ENCODE measurements at regions not wholly inside any gene's neighbourhood (a gene's known extent, or its start where the extent isn't known, plus 50 kb on each side); places are given as distances from the start of the nearest gene placed in this dataset.
"Not testable (repeated sequence)": the region's sequence is repeated elsewhere in the genome, so short reads cannot be mapped to it uniquely, and the experiment has no call there.

DNA sequence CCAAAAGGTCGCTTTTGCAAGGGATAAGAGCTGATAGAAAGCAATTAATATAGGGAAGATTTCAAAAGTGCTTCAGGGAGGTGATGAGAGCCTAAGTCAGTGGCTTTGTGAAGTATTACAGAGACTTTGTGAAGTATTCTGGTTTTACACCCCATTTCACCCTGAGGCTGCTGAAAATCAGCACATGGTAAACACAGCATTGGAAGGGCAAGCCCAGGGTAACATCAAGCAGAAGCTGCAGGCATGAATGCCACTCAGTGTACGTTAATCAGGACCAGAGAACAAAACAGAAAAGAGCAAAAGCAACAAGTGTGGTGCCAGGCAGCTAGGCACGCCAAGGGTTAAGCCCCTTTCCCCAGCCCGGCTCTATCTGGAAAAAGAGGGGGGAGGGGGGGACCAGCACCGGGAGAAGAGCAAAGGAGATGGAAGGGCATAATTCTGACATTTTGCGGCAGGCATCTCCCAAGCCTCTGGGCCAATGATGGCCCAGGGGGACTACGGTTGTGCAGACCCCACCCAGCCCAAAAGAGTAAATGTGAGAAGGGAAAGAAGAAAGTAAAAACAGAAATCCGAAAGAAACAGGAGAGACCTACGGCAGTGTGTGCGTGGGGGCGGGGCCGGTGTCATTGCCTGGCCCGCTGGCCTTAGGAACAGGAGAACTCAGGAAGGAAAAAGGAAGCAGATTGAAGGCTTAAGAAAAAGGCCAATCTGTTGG is 58.9 kb downstream of the DHRS2 start:
- no peak for DNase-seq

DNA sequence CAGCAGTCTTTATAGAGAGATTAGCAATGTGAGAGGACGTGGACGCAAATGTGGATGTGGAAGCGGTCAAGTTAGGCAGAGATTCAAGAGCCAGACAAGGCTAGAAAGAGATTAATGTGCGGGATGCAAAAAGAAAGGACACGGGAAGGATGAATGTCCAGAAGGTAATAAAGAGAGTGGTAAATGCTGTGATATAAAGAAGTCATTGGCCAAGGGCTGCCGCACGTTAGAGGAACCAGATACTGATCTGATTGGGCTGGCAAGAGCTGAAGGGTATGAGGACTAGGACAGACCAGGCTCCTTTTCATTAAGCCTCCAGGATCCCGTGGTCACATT is 59.5 kb downstream of the DHRS2 start:
- no peak for DNase-seq

DNA sequence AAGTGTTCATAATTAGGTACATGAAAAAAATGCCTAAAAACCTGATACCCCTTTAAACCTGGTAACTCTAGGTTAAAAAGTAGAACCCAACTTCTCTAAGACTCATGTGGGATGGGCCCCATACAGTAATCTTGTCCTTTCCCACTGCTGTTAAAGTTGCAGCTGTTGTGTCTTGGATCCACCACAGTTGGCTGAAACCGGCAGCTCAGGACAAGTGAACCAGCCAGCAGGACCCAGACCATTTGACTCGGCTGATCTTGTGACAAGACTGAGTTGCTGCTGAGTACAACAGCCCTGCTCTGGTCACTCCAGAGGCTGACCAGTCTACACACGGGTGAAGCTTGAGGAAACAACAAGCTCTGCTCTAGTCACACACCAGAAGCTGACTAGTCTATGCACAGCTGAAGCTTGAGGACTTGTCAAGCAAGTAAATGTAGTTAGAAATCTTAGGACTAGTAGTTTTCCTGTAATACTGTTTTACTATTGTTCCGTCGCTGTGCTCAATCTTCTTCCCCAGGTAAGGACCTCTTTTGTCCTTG is 60.6 kb downstream of the DHRS2 start:
- DNase-seq: no peak

DNA sequence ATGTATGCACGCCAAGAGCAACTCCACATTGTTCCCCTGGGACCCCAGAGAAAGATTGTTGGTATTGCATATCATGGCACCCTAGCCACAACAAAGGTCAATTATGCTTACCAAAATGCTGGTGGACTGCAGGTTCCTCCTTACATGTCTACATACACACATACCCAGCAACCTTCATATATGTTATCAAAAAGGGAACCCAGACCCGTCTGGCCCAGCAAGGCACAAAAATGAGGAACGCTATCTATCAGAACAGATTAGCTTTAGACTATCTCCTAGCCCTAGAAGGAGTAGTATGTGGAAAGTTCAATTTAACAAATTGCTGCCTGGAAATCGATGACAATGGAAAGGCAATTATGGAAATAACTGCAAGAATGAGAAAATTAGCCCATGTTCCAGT is 61.5 kb downstream of the DHRS2 start:
- no peak for DNase-seq

DNA sequence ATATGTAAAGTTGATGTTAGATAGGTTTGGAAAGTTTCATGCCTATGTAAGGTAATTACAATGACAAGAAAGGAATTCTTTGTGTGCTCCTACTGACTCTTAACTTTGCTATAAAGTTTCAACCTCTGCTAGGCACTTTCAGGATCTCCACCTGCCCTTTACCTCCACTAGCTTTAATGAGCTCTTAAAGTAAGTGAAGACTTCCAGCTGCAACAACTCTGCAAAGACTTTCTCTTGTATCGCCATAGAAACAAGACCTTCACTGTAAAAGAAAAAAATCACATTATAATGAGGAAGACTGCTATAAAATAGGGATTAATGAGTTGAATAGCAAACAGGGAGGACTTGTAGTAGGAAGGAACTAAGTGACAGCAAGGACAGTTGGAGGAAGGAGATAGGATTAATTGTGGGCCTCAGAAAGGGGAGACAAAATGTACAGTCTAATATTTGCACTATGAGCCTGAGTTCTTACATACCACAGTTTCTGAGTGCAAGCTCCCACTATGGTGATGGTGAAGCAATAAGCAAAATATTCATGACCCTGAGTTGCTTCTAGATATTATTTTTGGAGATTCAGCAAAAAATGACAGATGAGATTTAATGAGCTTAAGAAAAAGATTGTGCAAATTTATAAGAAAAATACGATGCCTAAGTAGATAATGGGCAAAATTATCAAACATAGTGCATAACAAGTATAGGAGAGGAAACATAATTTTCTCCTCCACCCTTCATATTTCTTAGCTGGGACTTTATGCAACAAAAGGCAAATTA is 66.7 kb downstream of the DHRS2 start:
- DNase-seq: no peak

DNA sequence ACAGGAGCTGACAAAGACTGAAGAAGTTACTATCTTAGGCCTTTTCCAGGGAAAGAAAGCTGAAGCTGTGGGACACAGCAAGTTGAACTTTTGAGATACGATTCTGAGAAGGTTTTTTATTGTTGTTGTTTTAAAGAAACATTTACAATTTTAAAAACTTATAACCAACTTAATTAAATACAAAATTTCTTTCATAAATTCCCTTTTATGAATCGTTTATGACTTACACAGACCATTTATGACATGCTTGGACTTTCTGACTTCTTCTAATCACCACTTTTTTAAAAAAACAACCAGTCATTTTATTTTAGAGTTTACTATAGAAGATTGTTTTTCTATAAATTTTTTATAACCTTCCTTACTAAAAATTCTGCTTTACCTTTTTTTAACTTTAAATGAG is 68.7 kb downstream of the DHRS2 start:
- DNase-seq: peak; percentile 1

DNA sequence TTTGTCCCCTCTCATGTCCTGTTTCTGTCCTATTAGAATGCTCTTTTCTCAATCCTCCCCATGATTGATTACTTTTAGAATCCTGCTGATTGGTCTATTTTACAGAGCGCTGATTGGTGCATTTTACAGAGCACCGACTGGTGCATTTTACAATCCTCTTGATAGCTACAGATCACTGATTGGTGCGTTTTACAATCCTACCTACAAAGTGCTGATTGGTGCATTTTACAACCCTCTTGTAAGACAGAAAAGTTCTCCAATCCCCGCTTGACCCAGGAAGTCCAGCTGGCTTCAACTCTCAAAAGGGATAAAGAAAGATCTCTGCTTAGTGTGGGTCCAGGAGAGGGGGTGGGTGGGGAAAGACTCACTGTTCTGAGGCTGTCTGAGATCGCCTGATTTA is 71.3 kb downstream of the DHRS2 start:
- no peak for DNase-seq

DNA sequence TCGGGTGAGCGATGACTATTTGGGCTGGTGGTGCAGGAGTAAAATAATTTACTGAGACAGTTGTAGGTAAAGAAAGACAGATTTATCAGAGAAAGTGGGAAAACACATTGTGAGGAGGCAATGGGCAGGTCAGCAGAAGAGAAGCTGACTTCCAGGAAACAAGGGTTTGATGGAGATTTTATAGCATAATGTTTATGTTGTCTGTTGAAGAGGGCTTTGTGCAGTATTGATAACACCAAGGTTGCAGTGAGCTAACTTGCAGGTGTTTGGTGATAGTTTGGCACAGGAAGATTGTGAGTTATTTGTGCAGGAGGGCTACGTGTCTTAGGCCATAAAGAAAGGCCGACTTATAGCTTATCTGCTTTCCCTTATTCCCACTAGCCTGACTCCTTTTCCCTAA is 72.2 kb downstream of the DHRS2 start:
- no peak for DNase-seq

DNA sequence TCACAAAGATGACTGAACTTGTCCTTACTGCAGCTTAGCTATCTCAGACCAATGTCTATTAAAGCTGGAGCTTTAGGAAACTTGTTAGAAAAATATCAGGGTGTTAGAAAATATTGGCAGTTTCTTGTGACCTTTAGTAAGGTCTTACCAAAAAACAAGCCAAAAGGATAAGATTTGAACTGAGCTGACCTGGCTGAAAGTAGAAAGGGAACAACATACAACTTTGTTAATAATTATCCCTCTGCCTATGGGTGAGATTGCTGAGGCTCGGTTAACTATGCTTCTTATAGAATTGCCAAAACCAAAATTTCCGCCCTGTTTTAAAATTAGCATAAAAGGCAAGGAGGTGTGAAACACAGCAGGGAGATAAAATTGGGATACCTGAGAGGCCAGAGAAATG is 73.8 kb downstream of the DHRS2 start:
- DNase-seq: no peak

DNA sequence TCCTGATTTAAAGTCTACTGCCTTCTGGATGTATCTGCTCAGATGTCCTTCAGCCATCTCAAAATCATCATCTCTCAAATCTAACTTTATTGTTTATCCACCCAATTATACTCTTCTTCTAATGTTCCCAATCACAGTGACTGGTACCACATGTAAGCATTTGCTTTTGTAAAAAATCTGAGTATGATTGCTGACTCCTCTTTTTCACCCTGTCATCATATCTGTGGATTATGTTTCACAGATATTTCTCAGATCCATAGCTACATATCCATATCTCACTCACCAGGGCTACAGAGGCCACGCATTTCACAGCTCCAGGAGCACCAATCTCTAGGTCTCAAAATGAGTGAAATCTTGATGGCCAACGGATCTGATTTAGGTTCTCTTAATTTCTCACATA is 76.1 kb downstream of the DHRS2 start:
- DNase-seq: no peak

DNA sequence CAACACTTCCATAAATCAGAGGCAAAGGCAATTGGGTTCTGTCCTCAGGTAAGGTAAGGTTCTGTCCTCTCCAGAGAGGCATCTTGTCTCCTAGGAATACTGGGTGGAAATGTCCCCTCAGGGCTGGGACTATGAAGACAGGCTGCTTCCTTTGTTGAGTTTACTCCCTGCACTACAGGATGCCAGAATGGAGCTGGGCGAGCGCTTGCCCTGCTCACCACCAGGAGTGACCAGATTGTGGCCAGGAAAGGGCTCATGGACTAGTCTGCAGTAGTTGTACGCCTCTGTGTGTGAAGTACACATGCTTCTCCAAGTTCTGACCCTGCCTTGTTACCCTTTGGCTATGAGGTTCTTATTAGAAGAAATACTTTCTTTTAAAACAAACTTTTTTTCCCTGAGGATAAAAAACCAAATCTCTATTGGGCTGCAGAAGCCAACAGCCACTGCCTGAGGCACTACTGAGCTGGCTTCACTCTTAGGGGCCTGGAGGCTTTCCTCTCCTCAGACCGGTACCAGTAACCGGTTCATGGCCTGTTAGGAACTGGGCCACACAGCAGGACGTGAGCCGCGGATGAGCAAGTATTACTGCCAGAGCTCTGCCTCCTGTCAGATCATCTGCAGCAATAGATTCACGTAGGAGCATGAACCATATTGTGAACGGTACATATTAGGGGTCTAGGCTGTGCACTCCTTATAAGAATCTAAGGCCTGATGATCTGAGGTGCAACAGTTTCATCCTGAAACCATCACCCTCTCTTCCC is 83.2 kb downstream of the DHRS2 start:
- DNase-seq: no peak

DNA sequence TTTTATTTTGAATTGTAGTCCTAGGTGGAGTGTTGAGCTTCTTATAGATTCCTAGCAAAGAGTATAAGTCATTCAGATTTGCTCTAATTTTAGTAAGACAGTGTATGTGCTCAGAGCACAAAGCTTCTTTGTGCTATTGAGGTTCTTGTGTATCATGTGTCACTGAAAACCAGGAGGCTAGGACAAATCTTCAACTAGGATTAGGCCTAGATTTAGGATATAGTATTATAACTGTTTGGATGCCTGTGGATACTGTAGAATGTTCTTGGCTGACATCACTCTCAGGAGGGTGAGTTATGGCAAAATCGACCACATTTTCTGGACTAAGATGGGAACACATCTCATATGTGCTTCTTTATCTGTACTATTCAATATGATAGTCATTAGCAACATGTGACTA is 86.5 kb downstream of the DHRS2 start:
- DNase-seq: no peak

DNA sequence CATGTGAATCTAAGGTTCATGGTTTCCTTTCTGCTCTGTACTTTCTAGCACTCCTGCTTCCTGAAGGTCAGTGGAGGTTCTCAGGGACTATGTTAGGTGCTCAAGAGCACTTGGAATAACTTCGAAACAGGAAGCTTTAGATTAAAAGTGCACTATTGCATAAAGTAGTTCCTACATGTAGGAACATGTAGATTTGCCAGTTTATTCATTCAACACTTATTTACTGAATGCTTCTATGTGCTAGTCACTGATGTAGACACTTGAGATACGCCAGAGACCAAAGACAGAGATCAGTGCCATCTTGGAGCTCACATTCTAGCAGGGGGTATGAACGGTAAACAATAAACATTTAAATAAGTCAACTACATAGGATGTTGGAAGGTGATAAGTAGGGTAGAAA is 87.7 kb downstream of the DHRS2 start:
- DNase-seq: no peak

DNA sequence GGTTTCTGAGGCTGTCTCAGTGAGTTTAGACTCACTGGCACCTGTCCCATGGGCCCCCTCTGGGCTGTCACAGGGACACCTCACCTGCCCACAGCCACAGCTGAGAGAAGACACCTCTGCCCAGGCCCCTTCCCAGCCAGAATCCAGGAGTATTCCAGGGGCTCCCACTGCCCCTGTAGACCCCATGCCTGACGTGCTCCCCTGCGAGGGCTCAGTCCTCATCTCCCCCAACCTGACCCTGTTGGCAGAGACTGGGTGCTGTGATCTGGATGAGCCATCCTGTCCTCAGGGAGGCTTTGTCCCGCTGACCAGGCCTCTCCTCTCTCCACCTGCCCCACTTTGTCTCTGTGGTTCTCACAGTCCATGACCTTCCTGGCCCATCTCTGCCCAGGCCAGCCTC is 89.4 kb downstream of the DHRS2 start:
- no peak for DNase-seq

DNA sequence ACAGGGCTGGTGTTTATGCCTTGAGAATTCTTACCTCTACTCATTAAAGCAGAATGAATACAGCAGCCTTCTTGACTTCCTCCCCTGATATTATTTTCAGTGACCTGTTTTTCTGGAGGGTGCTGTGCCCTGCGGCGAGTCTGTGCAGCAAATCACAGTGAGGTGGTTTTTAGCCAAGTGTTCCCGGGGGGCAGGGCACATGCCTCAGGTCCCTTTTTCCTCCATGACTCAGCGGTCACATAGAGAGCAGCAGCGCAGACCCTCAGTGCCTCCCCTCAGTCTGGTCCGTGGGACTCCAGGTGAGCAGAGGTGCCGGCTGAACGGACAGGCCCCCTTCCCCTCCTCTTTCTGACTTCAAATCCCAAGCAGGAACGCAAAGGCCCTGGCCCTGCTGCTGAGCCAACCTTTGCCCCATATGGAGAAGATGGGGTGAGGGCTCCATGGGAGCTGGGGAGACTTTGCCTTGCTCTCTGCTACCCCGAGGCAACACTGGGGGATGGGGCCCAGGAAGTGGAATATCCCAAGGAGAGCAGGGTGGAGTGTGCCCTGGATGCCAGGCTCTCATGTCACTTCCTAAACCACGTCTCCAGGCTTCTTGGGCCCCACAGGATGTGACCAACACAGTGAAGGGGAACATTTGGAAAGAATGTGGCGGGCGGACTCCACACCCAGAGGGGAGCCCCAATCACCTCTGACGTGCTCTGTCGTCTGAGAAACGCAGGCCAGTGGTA is 90.0 kb downstream of the DHRS2 start:
- DNase-seq: no peak

DNA sequence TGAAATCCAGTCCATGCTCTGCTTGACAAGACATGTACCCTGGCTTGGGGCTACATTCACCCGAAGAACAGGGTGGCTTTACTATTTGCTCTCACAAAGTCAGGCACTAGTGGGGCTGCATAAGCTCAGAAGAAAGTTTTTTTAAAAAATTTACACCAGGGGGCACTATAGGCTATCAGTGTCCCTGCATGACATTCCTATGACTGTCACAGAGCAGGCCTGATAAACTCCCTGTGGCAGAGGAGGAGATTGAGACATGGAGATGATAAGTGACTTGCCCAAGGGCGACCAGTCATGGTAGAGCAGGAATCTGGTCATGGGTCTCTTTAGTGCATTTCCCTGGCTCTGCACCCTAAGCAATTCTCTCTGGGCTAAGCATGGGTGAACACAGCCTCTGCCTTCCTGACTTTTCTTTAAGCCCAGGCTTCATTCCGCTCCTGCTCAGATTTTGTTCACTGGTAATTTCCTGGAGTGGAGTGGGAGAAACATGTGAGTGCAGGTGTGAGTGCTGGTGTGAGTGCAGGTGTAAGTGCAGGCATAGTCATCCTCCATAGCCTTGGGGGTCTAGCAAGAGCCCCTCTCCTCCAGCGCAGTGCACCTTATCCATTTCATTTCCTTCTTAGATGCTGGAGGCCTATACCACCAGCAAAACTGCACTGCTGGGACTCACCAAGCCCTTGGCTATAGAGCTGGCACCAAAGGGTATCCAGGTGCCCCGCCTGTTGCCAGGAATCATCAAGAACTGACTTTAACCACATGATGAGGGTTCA is 91.6 kb downstream of the DHRS2 start:
- peak; percentile 42 for DNase-seq

DNA sequence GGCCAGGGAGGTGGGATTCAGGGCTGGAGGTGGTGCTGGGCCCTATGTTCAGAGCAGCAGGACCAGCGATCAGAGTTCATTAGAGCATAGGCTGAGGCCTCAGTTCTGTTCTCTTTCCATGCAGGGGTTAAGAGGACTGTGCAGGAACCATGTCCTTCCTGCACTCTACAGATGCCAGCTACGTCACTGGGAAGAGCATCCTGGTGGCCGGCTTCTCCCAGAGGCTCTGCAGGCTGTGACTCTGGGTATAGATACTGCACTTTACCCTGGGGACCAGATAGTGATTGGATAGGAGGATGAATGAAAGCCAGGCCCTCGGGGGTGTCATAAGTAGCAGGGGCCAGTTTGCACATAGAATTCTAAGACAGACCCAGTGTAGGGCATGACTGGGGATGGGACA is 92.6 kb downstream of the DHRS2 start:
- no peak for DNase-seq

DNA sequence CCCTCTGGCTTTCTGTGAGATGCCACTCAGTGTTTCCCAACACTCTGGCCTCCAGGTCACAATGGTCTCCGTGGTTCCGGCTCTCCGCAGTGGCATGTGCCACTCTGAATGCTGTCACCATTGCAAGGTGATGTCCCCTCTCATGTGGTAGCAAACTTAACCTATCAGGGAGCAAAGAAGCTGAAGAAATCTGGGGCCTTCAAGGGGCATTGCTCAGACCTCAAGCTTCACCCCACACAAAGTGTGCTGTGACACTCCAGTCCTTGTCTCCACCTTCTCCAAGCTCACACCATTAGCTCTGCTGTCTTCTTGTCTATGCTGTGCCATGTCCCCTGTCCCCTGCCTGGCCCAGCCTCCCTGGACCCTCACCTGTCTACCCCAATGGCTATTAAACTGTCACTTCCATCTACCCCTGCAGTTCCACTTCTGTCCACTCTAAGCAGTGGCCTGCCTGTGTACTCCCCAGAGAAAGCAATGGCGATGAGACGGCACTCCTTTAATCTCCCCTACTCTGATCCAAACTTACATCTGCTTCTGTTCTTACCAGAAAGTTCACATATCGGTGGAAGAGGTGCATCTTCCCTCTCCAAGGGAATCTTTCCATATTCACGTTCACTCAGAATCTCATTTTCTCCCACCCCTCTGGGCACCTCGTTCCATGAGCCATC is 93.7 kb downstream of the DHRS2 start:
- DNase-seq: no peak

DNA sequence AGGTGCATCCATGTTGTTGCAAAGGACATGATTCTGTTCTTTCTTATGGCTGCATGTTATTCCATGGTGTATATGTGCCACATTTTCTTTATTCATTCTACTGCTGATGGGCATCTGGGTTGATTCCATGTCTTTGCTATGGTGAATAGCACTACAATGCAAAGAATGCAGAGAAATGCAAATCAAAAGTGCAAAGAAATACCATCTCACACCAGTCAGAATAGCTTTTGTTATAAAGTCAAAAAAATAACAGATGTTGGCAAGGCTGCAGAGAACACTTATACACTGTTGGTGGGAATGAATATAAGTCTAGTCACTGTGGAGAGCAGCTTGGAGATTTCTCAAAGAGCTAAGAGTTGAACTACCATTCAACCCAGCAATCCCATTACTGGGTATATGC is 99.2 kb downstream of the DHRS2 start:
- no peak for DNase-seq

DNA sequence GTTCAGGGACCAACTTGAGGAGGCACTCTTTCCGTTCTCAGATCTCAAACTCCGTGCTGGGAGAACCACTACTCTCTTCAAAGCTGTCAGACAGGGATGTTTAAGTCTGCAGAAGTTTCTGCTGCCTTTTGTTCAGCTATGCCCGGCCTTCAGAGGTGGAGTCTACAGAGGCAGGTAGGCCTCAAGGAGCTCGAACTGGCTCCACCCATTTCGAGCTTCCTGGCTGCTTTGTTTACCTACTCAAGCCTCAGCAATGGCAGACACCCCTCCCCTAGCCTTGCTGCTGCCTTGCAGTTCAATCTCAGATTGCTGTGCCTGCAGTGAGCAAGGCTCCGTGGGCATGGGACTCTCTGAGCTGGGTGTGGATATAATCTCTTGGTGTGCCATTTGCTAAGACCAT is 108.2 kb downstream of the DHRS2 start:
- not testable (repeated sequence) for DNase-seq

DNA sequence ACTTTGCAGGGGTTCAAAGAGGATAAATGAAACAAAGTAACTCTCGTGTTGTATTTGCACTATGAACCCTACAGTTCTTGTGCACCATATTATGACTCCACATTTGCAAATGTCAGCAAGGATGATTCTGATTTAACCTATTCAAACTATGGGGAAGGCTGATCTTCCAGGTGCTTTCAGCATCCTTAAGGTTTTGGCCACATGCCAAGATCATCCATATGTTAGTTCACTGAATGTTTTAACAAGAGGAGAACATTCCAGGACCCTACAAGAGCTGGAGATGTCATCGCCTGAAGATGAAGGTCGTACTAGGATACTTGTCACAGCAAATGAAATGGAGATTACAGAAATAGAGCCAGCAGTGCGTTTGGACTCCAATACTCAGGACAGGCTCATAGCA is 114.2 kb downstream of the DHRS2 start:
- DNase-seq: no peak

DNA sequence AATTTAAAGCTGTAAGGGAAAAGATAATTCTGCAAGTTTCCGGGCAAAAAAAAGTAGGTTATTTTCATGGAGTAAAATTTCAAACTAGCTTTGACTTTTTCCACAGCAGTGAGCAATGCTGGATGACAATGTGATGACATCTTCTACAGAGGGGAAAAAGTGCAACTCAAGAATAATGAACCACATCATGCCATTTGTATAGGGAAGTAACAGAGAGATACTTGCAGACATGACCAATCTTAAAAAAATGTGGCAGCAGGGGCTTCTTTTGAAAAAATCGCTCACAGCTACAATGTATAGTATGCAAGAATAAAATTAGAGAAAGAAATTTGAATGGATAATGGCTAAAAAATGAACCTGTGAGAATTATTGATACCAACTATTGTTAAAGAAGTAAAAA is 115.5 kb downstream of the DHRS2 start:
- no peak for DNase-seq
